Liver (tissue), 3 donors: ENCODE measurements at regions not wholly inside any gene's neighbourhood (a gene's known extent, or its start where the extent isn't known, plus 50 kb on each side); places are given as distances from the start of the nearest gene placed in this dataset.

Experiments
- ATF3 ChIP-seq: IDR thresholded peaks from 2 replicates; pipeline ENCODE4 v1.6.1; 2016; ENCODE audit warnings: antibody characterized with exemption
- CTCF ChIP-seq: fragments of 150-350 bp; IDR thresholded peaks from 2 replicates; pipeline ENCODE4 v1.5.1; 2017; ENCODE audit warnings: improper control_type of control experiment, low read depth, low read length; ENCODE audit not compliant: missing input control
- EGR1 ChIP-seq, 2 donors: IDR thresholded peaks; 2 replicates each; pipeline ENCODE4 v1.6.1; 2016 to 2018; ENCODE audit warnings: antibody characterized with exemption in 2 of 2, low read depth in 2 of 2
- FOXA1 ChIP-seq: IDR thresholded peaks from 2 replicates; pipeline ENCODE4 v1.6.1; 2016; ENCODE audit warnings: antibody characterized with exemption
- JUND ChIP-seq, 2 donors: IDR thresholded peaks; 2 replicates each; pipeline ENCODE4 v1.6.1; 2016; ENCODE audit warnings: antibody characterized with exemption in 2 of 2
- MAX ChIP-seq: IDR thresholded peaks from 2 replicates; pipeline ENCODE4 v1.6.1; 2016; ENCODE audit warnings: antibody characterized with exemption
- REST ChIP-seq: IDR thresholded peaks from 2 replicates; pipeline ENCODE4 v1.6.1; 2016; ENCODE audit warnings: antibody characterized with exemption, mild to moderate bottlenecking
- ZBTB33 ChIP-seq: IDR thresholded peaks from 2 replicates; pipeline ENCODE4 v1.6.1; 2016; ENCODE audit warnings: antibody characterized with exemption
- donor health status: healthy.
- donor health status: healthy.

GRCh38 chr15:61742591-61742990, 317.7 kb downstream of the VPS13C start:
- TF ChIP-seq CTCF (no peak), EGR1 (IDR thresholded peaks at IDR 0.05; ENCODE audit: low read depth in 2 of 2) (no peak), ATF3 (no peak), JUND (IDR thresholded peaks at IDR 0.05) (no peak), MAX (no peak), ZBTB33 (no peak), REST (no peak), FOXA1 (no peak)
